GM21576 (cell line): ENCODE measurements at regions not wholly inside any gene's neighbourhood (a gene's known extent, or its start where the extent isn't known, plus 50 kb on each side); places are given as distances from the start of the nearest gene placed in this dataset.
"Not testable (repeated sequence)": the region's sequence is repeated elsewhere in the genome, so short reads cannot be mapped to it uniquely, and the experiment has no call there.

ENCODE experiments used
- ATAC-seq: cut with Tn5 transposase; IDR thresholded peaks from one replicate; pipeline ENCODE4 v1.9.1; 2021; ENCODE audit warnings: mild to moderate bottlenecking, moderate library complexity; ENCODE audit not compliant: unreplicated experiment

- no peak for ATAC-seq
Observed at GRCh38 chr12:93234641-93235040, 143.1 kb upstream of the NUDT4 start.

- ATAC-seq: no peak
Observed at GRCh38 chr12:93235881-93236280, 141.8 kb upstream of the NUDT4 start.

GRCh38 chr12:93237235-93237915, 140.3 kb upstream of the NUDT4 start:
- ATAC-seq: no peak

- ATAC-seq: not testable (repeated sequence)
Observed at GRCh38 chr12:93238512-93239262, 139.0 kb upstream of the NUDT4 start.

- ATAC-seq: not testable (repeated sequence)
Observed at GRCh38 chr12:93239789-93240188, 137.9 kb upstream of the NUDT4 start.

- no peak for ATAC-seq
Observed at GRCh38 chr12:93242154-93242972, 135.4 kb upstream of the NUDT4 start.

GRCh38 chr12:93243382-93243688, 134.4 kb upstream of the NUDT4 start:
- ATAC-seq: peak; percentile 2

GRCh38 chr12:93243689-93244513, 133.8 kb upstream of the NUDT4 start:
- ATAC-seq: peak; percentile 39

GRCh38 chr12:93244514-93245077, 133.1 kb upstream of the NUDT4 start:
- ATAC-seq: peak; percentile 27

GRCh38 chr12:93245543-93245942, 132.2 kb upstream of the NUDT4 start:
- peak; percentile 76 for ATAC-seq

- ATAC-seq: no peak
Observed at GRCh38 chr12:93247313-93247991, 130.3 kb upstream of the NUDT4 start.

- no peak for ATAC-seq
Observed at GRCh38 chr12:93252221-93252620, 125.5 kb upstream of the NUDT4 start.

GRCh38 chr12:93254911-93255310, 122.8 kb upstream of the NUDT4 start:
- ATAC-seq: no peak

GRCh38 chr12:93256256-93256969, 121.3 kb upstream of the NUDT4 start:
- no peak for ATAC-seq

GRCh38 chr12:93261505-93262094, 116.1 kb upstream of the NUDT4 start:
- ATAC-seq: no peak

GRCh38 chr12:93272997-93273396, 104.7 kb upstream of the NUDT4 start:
- ATAC-seq: no peak

- ATAC-seq: no peak
Observed at GRCh38 chr12:93273834-93274564, 103.7 kb upstream of the NUDT4 start.

- ATAC-seq: no peak
Observed at GRCh38 chr12:93274937-93275336, 102.8 kb upstream of the NUDT4 start.
